Fibroblast of mammary gland (primary cell): ENCODE measurements at regions not wholly inside any gene's neighbourhood (a gene's known extent, or its start where the extent isn't known, plus 50 kb on each side); places are given as distances from the start of the nearest gene placed in this dataset.

ENCODE experiments used
- DNase-seq: peaks from one replicate; pipeline ENCODE4 v3.0.0-alpha.2; 2010; ENCODE audit warnings: low read depth
- H3K4me3 ChIP-seq: 2 replicates; pipeline ENCODE4 v1.5.1; 2011; ENCODE audit warnings: low read depth, mild to moderate bottlenecking, low read length, moderate library complexity; ENCODE audit not compliant: control insufficient read depth
- CTCF ChIP-seq: conservative IDR thresholded peaks from 2 replicates; pipeline ENCODE4 v1.5.1; 2011; ENCODE audit warnings: low read depth, low read length, inconsistent platforms; ENCODE audit not compliant: control insufficient read depth, insufficient read depth

- H3K4me3 ChIP-seq, result no peak overlapping the region
- no peak for TF ChIP-seq CTCF
- DNase-seq, result no peak
Measured at GRCh38 chr4:38601916-38602291, 62.1 kb upstream of the KLF3 start.

GRCh38 chr4:38603652-38604051, 60.3 kb upstream of the KLF3 start:
- no peak overlapping the region for H3K4me3 ChIP-seq
- no peak for DNase-seq
- TF ChIP-seq CTCF, result no peak

DNA sequence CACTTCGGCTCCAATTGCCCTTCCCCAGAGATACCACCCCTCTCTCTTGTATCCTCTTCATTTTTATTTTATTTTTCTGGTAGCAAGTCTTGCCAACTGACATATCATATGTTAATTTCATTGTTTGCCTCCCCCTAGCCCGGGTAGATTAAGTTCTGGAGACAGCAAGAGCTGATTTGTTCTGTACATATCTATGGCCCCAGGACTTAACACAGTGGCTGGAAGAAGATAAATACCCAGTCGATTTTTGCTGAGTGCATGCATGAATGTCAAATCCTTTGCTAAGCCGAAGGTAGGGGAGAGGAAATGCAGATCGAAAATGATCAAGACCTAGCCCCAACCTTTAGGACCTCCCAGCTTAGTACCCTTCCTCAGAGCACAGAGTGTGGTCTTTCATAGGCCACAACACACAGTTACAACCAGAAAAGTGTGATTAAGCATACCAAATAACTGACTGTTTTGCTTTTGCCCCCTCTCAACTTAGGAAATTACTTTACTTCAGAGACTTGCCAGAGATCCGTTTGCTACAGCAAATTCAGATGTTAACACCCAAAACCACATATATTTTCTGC, 58.7 kb upstream of the KLF3 start:
- no peak overlapping the region for H3K4me3 ChIP-seq
- TF ChIP-seq CTCF, result no peak
- DNase-seq, result no peak

- no peak overlapping the region for H3K4me3 ChIP-seq
- TF ChIP-seq CTCF, result no peak
- no peak for DNase-seq
Measured at GRCh38 chr4:38605753-38606586, 58.0 kb upstream of the KLF3 start.

- no peak for DNase-seq
- no peak for TF ChIP-seq CTCF
Measured at GRCh38 chr4:38606587-38606905, 57.5 kb upstream of the KLF3 start.

GRCh38 chr4:38609614-38610013, 54.4 kb upstream of the KLF3 start:
- no peak overlapping the region for H3K4me3 ChIP-seq
- no peak for TF ChIP-seq CTCF
- no peak for DNase-seq

More at GRCh38 chr4:38606587-38606905, 57.5 kb upstream of the KLF3 start:
- H3K4me3 ChIP-seq, result no peak overlapping the region
